ENCODE measurements at regions not wholly inside any gene's neighbourhood (a gene's known extent, or its start where the extent isn't known, plus 50 kb on each side); places are given as distances from the start of the nearest gene placed in this dataset.

DNA sequence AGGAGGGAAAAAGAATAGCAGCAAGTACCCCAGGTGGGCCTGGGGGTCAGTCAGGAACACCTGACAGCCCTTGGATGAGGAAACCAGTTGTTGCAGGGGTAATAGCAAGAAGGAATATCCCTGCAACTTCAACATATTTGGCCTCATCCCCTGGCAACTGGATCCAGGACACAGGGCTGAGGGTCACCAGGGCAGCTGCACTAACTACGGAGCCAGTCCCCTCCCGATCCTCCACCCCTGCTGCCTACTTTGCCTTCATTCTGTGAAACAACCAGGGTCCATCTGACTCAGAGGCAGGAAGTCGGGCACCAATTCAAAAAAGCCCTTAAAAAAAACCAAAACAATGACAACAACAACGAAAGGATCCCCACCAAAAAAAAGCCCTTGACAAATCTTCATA lies 52.9 kb downstream of the FRMPD3 start:
- peak in 1 of 51 donors; percentile 1 for DNase-seq

DNA sequence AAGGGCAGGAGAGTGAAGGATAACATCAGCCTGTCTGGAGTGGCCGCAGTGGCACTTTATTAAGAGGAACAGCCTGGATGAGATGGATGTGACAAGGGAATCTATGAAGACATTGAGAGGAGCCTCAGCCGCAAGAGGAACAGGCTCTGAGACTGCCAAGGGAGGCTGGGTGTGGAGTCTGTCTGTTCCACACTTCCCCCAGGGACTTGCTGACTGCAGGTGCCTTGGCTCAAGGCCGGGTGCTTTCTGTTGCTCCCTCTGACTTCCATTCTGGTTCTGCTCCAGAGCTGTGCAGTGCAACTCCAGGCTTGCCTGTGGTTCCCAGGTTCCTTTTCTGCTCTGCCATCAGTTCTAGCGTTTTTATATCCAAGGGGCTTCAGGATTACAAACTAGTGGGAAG lies 54.6 kb downstream of the FRMPD3 start:
- DNase-seq, result no peak

DNA sequence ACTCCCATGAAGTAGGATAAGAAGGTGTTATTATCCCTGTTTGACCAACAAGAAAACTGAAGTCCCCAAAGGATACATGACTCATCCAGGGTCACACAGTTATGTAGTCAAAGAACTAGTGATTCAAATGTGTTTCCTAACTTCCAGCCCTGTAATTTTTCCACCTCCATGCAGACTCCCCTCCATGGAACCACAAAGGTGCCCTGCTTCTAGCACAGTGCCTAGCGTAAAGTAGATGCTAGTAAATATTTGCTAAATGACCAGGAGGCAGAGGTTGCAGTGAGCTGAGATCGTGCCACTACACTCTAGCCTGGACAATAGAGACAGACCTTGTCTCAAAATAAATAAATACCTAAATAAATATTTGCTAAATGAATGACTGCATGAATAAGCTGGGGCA lies 55.8 kb downstream of the FRMPD3 start:
- no peak for DNase-seq

DNA sequence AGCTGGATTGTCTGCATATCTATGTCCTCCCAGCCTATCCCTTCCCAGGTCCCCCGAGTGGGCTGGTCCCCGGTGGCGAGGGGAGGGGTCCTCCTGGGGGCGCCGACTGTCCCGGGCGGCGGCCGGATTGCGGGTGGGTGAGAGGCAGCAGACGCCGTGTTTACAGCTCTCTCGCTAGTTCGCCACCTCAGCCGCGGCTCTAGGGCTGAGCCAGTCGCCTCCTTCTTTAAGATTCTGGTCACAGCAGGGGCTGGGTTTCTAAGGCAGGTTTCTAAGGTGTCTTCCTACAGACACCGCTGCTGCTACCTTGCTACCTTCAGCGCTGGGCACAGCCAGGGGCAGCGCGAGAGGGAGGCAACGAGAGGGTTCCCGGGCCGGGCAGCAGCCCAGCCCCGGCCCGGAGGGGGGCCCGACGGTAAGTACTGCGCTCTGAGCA lies 57.2 kb downstream of the FRMPD3 start:
- DNase-seq, result no peak

DNA sequence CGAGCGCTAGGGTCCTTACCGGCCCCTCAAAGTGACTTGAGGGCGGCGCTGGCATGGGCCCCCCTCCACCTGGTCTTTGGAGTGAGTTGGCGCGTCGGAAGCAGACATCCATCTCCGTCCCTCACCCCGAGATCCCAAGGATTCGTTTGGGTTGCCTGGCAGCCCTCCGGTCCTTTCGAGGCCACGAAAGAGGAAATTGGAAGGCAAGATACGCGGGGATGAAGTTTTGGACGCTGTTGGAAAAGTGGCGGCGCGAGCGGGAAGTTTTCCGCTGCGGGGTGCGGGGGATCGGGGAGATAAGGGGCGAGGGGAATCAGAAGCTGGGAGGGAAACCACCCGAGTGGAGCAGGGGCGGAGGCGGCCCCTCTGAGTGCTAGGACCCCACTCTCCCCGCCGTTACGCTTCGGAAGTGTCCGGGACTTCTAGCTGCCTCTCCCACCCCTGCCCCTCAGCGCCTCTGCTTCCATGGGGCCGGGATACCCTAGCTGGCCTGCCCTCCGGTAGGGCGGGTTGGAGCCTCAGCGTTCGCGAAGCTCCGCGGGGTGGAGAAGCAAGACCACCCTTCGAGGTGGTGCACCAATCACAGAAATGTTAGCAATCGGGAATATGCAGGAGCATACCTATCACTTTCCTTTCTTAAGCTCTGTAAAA lies 57.8 kb downstream of the FRMPD3 start:
- DNase-seq, result no peak

DNA sequence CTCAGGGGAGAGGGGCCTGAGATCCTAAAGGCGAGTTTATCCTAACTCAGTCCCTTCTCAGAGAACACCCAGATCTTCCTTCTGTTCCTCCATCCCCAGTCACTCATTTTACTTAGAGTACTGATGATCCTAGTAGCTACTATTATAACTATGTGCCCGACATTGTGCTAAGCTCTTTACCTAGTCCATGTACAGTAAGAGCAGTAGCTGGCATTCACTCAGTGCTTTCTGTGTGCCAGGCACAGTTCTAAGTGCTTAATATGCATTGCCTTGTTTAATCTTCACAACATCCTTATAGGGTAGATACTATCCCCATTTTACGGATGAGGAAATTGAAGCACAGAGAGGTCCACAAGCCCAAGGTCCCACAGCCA lies 58.3 kb downstream of the FRMPD3 start:
- DNase-seq, result no peak

DNA sequence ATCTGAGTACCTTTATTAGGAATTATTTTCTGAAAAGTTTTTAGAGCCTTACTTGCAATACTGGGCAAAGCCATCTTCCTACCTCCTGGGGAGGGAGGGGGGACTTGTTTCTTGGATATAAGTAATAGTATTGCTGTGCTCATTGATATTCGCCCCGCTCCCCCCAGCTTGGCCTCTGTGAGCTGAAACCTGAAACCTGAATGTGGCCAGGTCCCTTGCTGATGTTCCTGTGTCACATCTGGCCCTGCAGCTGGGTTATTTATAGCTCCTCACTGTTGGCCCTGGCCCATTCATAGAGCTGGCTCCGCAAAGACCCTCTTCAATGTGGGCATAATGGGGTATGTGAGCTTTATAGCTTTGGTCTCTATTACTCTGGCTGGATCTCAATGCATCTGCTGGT lies 59.5 kb downstream of the FRMPD3 start:
- no peak for DNase-seq

DNA sequence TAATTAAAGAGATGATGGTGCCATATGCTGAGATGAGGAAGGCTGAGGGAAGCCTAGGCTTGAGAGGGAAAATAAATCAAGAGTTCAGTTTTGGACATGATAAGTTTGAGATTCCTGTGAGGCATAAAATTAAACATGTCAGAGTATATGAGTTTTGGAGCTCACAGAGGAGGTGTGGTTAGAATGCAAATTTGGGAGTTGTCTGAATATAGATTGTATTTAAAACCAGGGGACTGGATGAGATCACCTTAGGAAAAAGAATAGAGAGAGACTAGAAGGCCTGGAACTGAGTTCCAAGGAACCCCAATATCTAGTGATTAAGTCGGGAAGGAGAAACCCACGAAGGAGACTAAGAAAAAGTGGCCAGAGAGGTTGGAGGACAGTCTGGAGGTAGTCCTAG lies 65.5 kb downstream of the FRMPD3 start:
- DNase-seq, result no peak

DNA sequence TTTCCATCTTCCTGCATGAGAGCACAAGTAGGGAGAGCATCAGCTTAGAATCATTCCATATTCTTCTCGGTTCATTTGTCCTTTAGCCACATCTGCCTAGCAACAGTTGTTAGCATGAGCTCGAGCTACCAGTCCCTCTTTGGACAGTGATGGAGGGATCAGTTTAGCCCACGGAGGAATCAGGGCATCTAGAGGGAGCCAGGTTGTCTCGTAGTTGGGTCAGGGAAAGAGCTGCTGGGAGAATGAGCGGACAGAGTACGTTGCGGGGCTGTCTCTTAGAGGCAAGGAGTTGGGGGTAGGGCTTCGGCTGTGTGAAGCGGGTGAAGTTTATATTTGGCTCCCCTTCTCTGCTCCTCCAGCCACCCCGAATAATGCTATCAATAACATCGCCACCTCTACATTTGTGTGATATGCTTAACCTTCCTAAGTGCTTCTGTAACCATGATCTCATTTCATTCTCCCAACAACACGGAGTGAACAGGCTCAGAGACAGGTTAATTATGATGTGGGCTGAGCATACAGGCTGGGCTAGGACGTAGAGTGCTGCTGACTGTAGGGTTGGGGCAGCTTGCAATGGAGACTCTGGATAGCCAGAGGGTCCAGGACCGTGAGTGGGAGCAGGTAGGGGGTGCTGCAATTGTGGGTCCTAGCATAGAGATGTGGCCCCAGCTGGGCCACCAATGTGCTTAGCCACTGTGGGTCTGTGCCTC lies 72.6 kb downstream of the FRMPD3 start:
- no peak for DNase-seq

DNA sequence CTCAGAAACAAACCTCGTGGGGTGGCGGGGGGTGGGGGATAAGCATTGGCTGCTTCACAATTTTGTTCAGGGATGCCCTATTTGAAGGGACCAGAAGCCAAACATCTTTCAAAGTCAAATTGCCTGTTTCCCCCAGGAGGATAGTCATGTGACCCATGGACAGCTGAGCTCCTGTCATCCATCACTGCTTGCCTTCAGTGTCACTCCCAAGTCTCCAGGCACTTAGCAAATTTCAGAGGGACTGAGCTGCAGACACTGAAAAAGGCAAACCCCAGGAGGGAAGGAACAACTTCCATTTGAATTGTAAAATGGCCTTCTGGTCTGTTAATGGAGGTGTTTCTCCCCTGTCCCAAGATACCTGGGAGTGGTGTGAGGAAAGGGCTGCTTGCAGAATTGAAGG lies 73.4 kb downstream of the FRMPD3 start:
- DNase-seq, result no peak

DNA sequence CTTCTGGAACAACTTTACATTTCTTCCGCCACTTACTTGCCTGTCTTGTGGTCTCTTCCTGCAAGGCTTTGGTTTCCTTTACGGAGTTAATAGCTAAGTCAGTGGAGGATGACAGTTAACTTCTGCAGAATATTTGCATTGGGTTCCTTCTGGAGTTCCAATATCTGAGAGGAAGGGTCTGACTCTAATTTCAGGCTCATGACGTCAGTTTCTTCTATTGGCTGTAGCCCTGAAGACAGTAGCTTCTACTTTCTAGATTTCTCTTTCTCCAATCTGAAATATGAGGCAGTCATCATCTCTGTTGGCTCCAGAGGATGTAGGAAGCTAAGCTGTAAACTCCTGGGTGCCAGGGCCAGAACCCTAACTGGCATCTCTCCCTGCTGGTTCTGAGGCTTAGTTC lies 76.7 kb downstream of the FRMPD3 start:
- DNase-seq, result no peak

DNA sequence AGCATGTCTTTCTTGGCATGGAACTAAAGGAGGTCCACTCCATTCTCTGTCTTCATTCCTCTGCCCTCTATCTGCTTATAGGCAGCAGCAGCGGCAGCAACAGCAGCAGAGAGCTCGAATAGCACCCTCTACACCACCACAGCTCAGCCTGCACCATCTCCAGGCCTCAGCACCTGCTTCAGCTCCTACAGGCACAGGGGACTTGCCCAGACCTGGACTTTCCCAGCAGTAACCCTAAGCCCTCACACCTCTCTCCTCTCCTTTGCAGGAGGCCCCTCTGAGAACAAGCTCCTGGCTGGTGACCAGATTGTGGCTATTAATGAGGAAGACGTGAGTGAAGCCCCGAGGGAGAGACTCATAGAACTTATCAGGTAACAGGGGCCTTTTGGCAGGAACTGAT lies 80.7 kb downstream of the FRMPD3 start:
- DNase-seq, result no peak

DNA sequence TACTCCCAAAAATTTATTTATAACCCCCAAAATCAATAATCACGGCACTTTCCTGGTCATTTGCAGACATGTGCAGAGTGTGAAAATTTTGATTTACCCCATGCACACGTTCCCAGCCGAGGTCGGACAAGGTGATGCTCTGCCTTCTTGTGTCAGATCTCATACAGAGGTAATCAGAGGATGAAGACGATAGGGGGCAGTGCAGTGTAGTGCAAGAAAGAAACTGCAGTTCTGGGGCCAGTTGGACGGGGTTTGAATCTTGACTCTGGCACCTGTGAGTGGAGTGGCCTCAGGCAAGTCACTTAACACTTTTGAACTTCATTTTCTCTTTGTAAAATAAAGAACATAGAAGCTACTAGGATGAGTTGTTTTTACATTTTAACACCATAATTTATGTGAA lies 88.4 kb downstream of the FRMPD3 start:
- peak in 1 of 51 donors; percentile 0 for DNase-seq

DNA sequence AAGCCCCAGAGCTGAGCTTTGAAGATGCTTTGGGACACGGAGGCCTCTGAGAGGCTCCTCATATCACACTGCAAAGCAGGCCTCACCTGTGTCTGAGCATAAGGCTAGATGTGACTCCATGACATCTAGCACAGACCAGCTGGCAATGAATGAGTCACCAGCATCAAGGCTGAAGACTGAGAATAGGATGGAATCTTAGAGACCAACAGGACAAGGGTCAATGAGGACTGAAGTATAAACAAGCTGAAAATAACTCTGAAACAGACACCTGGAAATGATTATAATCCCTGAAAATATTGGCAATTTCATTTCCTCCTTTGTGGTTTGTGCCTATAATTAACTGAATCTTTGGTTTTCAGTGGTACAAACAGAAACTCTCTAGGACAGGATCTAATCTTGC lies 87.1 kb upstream of the PRPS1 start:
- no peak for DNase-seq

DNA sequence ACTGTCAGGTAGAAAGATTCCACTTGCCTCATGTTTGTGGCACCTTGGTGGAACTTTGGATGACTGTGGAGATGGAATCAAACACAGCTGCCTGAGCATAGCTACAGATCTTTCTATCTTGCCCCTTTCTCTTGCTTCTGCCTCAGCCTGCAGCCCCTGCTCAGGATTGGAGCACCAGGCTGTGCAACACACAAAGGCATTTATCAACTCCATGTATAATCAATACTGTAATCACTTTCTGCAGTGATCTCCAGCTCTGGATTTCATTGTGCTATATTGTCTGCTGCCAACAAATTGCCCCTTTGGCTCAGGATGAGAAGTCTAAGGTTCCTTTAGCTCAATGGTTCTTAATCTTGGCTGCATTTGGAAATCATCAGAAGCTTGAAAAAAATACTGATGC lies 86.3 kb upstream of the PRPS1 start:
- no peak for DNase-seq

DNA sequence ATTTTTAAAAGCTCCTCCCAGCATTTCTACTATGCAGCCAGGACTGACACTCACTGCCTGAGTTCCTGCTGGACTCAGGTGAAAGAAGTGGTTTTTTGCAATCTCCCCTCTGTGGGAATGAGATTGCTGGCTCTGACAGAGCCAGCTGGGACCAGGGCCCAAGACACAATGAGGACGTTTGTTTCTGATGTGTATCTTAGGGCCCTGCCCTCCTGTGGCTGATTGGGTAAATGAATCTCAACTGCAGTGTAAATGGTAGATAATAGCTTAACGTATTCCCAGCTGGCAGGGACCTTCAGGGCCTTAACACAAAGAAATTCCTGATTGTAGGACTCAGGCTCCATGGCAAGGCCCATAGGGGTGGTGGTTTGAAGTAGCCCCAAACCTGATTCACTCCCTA lies 85.8 kb upstream of the PRPS1 start:
- peak in 22 of 51 donors; percentile 0 to 39 (median 3) for DNase-seq

DNA sequence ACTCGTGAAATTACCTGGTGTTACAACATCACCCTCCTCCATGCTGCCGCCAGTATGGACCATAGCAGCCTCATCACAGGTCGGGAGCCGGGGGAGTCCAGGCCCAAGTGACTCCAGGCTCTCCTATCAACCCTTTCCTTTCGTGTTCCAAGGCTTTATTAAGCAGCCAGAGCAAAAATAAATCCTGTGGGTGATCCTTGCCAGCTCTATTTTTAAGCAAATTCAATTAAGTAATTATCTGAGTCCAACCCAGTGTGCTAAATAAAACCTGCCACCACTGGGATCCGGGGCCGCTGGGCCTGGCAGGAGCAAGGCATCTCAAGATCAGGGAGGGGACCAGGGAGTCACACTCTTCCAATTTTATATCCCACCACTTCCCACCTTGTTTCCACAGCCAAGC lies 80.7 kb upstream of the PRPS1 start:
- DNase-seq, result peak in 1 of 51 donors; percentile 0

DNA sequence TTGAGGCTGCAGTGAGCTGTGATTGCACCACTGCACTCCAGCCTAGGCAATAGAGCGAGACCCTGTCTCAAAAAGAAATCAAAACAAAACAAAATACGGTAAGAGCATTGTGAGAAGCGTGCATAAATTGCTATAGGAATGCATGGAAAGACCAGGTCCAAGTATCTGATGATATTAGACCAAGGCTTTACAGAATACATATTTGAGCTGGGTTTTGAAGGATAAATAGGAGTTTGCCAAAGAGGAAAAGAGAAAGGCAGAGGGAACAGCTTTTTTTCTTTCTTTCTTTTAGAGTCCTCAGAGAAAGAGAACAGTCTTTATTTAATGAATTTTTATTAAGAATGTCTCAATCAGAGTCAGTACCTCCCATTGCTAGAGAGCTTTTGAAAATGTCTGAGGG lies 79.5 kb upstream of the PRPS1 start:
- no peak for DNase-seq

DNA sequence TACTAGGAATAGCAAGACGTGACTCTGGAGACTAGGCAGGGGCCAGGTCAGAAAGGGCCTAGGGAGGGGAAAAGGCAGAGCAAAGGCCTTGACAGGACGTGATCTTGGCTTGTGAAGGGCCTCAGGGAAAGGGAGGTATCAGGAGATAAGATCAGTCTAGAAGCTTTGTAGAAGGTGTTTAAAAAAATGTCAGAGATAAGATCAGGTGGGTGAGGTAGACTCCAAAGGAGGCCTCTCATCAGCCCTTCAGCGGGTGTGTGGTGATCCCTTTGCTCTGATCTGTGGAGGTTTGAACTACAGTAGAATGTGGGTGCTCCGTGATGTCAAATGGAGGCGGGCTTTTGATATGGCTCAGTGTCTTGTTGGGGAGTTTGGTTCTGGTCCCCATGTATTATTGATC lies 78.8 kb upstream of the PRPS1 start:
- DNase-seq, result no peak

DNA sequence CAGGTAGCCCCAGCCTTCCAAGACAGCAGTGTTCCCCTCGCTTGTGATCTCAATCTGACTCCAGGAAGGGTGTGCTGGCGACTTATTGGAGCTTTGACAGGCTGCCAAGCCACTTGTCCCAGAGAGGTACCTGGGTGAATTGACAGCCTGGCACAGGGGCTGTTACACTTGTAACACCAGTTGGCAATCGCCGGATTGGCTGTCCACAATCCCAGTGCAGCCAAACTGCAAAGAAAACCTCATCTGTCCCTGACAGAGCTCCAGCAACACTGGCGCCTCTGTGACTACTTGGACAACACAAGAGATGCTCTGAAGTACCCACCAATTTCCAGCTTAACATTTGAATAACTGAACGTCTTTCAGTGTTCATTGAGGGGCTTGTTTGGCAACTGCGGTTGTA lies 76.8 kb upstream of the PRPS1 start:
- peak in 31 of 51 donors; percentile 0 to 52 (median 7) for DNase-seq

DNA sequence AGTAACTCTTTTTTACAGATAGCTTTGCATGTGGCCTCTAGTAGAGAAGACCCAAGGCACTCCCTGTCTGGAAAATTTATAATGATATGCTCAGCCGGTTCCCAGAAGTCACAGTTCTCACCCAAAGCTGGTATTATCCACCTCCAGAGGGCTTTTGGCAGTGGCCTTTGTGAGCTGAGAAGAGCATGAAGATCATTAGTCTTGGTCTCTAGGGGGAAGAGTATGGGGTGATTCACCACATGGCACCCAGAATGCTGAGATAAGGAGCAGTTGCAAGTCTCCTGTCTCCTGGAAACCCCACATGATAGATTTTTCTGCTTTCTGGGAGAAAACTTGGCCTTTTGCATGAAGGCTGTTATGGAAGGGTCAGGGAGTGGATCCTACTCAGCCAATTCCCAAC lies 75.4 kb upstream of the PRPS1 start:
- no peak for DNase-seq

DNA sequence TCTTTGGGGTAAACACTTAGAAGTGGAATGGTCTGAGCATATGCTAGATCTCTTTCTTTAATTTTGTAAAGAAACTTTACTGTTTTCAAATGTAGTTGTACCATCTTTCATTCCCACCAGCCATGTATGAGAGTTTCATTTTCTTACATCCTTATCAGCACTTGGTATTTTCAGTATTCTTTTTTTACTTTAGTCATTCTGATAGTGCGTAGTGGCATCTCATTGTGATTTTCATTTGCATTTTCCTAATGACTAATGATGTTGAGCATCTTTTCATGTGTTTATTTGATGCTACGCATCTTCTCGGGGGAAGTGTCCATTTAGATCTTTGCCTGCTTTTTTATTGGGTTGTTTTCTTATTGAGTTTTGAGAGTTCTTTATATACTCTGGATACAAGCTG lies 71.3 kb upstream of the PRPS1 start:
- DNase-seq, result no peak

DNA sequence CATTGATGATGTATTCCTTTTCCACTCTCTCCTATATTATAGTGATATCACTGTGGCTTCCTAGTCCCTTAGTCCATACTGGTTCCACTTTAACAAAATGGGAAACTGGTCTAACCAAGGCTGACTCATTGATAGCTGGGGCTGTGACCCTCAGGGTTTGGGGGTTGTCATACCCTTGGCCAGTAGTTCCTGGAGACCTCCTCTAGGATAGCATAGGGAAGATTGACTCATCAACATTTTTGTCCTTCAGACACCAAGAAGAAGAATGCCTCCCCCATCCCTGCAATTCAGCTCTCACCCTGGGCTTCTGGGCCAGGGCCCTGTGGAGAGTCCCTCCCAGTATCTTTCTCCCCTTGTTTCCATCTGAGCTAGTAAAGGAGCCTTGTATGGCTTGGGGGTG lies 68.8 kb upstream of the PRPS1 start:
- no peak for DNase-seq

DNA sequence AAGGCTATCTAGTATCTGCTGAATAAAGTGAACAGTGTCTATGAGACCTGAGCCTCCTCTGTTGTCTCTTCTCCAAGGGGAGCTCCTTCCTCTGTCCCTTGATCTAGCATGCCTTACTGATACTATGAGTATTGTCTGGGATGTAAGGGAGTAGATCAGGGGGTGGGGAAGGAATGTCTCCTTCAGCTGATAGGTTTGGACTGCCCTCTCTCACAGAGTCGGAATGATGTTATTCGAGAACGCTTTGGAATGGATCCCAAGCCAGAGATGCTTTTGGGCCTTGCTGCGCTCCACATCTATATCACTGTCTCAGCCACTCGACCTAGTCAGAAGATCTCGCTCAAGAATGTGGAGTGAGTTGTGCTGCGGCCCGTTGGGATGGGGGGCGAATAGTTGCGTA lies 68.3 kb upstream of the PRPS1 start:
- DNase-seq, result no peak
